CD14-positive monocyte (primary cell): ENCODE measurements at regions not wholly inside any gene's neighbourhood (a gene's known extent, or its start where the extent isn't known, plus 50 kb on each side); places are given as distances from the start of the nearest gene placed in this dataset.

ENCODE experiments used
- DNase-seq, 3 donors: peaks; one replicate each; pipeline ENCODE4 v3.0.0-alpha.2; 2011 to 2022
- H2AFZ ChIP-seq: 2 replicates; pipeline ENCODE4 v1.6.0; 2012; ENCODE audit warnings: mild to moderate bottlenecking, low read depth, low read length, inconsistent platforms; ENCODE audit not compliant: insufficient read depth, poor library complexity, severe bottlenecking
- H3K27ac ChIP-seq, 2 donors: 1 replicate in 1 of 2; 2 replicates in 1 of 2; pipeline ENCODE4 v1.5.1; 2012 to 2013; ENCODE audit warnings: low read length in 2 of 2, control low read depth in 1 of 2, inconsistent platforms in 1 of 2, low read depth in 1 of 2, mild to moderate bottlenecking in 1 of 2
- H3K27me3 ChIP-seq, 2 donors: one replicate each; pipeline versions ENCODE4 v1.6.0 to v1.6.1; 2011 to 2013; ENCODE audit warnings: low read length in 2 of 2; ENCODE audit not compliant: control insufficient read depth in 2 of 2, insufficient read depth in 2 of 2
- H3K36me3 ChIP-seq, 2 donors: replicated peaks in 1 of 2; 1 replicate in 1 of 2; 2 replicates in 1 of 2; pipeline versions ENCODE4 v1.5.1 to v1.6.1; 2012 to 2013; ENCODE audit warnings: low read length in 2 of 2, control low read depth in 1 of 2, inconsistent platforms in 1 of 2, mild to moderate bottlenecking in 1 of 2; ENCODE audit not compliant: insufficient read depth in 2 of 2, control insufficient read depth in 1 of 2
- H3K4me1 ChIP-seq, 2 donors: 1 replicate in 1 of 2; 2 replicates in 1 of 2; pipeline versions ENCODE4 v1.5.1 to v1.6.1; 2012 to 2013; ENCODE audit warnings: low read length in 2 of 2, control low read depth in 1 of 2, inconsistent platforms in 1 of 2, mild to moderate bottlenecking in 1 of 2, moderate library complexity in 1 of 2; ENCODE audit not compliant: insufficient read depth in 2 of 2, control insufficient read depth in 1 of 2
- H3K4me2 ChIP-seq: replicated peaks from 2 replicates; pipeline ENCODE3; 2012; ENCODE audit warnings: low read length, moderate library complexity, mild to moderate bottlenecking; ENCODE audit not compliant: poor library complexity, severe bottlenecking; ENCODE audit errors: extremely low read depth
- H3K4me3 ChIP-seq, 3 experiments: fragments of 200-600 bp in 1 of 3; sonication (generic) in 1 of 3; replicated peaks in 1 of 3; 1 replicate in 2 of 3; 2 replicates in 1 of 3; pipeline ENCODE4 v1.5.1; 2011 to 2013; ENCODE audit warnings: low read length in 3 of 3, mild to moderate bottlenecking in 3 of 3, control low read depth in 2 of 3, low read depth in 2 of 3, inconsistent platforms in 1 of 3, moderate library complexity in 1 of 3
- H3K79me2 ChIP-seq: 2 replicates; pipeline ENCODE4 v1.6.0; 2012; ENCODE audit warnings: mild to moderate bottlenecking, control low read depth, inconsistent platforms, low read length, moderate library complexity; ENCODE audit not compliant: insufficient read depth
- H3K9ac ChIP-seq: 2 replicates; pipeline ENCODE4 v1.6.0; 2017; ENCODE audit warnings: low read length, mild to moderate bottlenecking; ENCODE audit not compliant: insufficient read depth, poor library complexity, severe bottlenecking
- H3K9me3 ChIP-seq, 2 donors: replicated peaks in 1 of 2; 1 replicate in 1 of 2; 2 replicates in 1 of 2; pipeline versions ENCODE4 v1.5.1 to v1.6.1; 2012 to 2013; ENCODE audit warnings: low read length in 2 of 2, control low read depth in 1 of 2; ENCODE audit not compliant: control insufficient read depth in 1 of 2, insufficient read depth in 1 of 2
- H4K20me1 ChIP-seq: 2 replicates; pipeline ENCODE4 v1.6.0; 2012; ENCODE audit warnings: mild to moderate bottlenecking, low read length, control low read depth, moderate library complexity; ENCODE audit not compliant: insufficient read depth
- H3K27ac Mint-ChIP-seq, 7 donors: one replicate each; pipeline ENCODE4 v1.8.0; 2020; ENCODE audit warnings: mild to moderate bottlenecking in 7 of 7, mixed read lengths in 7 of 7, moderate library complexity in 6 of 7, inconsistent platforms in 2 of 7
- H3K27me3 Mint-ChIP-seq, 3 donors: one replicate each; pipeline ENCODE4 v1.8.0; 2021 to 2022; ENCODE audit warnings: low read depth in 3 of 3, mild to moderate bottlenecking in 3 of 3, mixed read lengths in 3 of 3, moderate library complexity in 3 of 3, inconsistent platforms in 1 of 3
- H3K36me3 Mint-ChIP-seq, 2 donors: one replicate each; pipeline ENCODE4 v1.8.0; 2020; ENCODE audit warnings: mixed read lengths in 2 of 2, inconsistent platforms in 1 of 2, mild to moderate bottlenecking in 1 of 2
- H3K4me1 Mint-ChIP-seq: one replicate; pipeline ENCODE4 v1.8.0; 2020; ENCODE audit warnings: mild to moderate bottlenecking, mixed read lengths
- H3K4me3 Mint-ChIP-seq, 2 donors: one replicate each; pipeline ENCODE4 v1.8.0; 2020; ENCODE audit warnings: mild to moderate bottlenecking in 2 of 2, mixed read lengths in 2 of 2, moderate library complexity in 1 of 2
- H3K9me3 Mint-ChIP-seq, 7 donors: one replicate each; pipeline ENCODE4 v1.8.0; 2020 to 2022; ENCODE audit warnings: mixed read lengths in 7 of 7, mild to moderate bottlenecking in 6 of 7, moderate library complexity in 6 of 7, inconsistent platforms in 2 of 7
- CTCF ChIP-seq: fragments of 200-600 bp; IDR thresholded peaks from one replicate; pipeline ENCODE4 v1.8.0; 2022; ENCODE audit warnings: antibody characterized with exemption, mild to moderate bottlenecking
- WGBS: methylation state at CpG from one replicate; pipeline ENCODE4 v1.1.5; 2013; ENCODE audit warnings: missing lambda C conversion rate; ENCODE audit not compliant: insufficient coverage; 5-methylcytosine and 5-hydroxymethylcytosine counted together
- intact Hi-C, 2 donors: fragments of 100-400 bp; cut with micrococcal nuclease; formaldehyde crosslinking; loops; one replicate each; pipeline versions ENCODE4 v1.15.0 to v1.15.1; 2023

DNA sequence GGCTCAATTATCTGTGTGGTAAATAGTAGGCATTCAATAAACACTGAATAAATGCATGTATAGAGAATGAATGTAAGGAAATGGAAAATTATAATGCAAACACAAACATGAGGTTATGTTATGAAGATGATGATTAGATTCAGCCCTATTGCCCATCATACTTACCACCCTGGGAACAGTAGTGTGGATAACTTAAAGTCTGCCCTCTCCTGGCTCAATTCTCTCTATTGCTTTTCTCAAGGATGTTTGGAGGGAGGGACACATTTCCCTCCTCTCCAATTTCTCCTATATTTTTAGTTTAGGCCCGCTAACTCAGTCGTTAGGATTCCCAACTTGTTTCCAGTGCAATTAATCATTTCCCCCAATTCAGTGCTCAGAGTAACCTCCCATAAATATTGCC, 101.5 kb upstream of the TNR start:
- H4K20me1 ChIP-seq = no peaks in the 10 kb centered on the region
- peaks cover 8% of the 10 kb centered on the region for H3K4me1 Mint-ChIP-seq
- intact Hi-C loops = no loop called here
- no peaks in the 10 kb centered on the region for H3K36me3 ChIP-seq
- no peak for TF ChIP-seq CTCF
- DNase-seq = no peak
- H3K4me2 ChIP-seq = no peak overlapping the region
- H3K9ac ChIP-seq = no peak overlapping the region
- no peaks in the 10 kb centered on the region for H3K9me3 ChIP-seq
- H3K4me3 ChIP-seq = no peak overlapping the region
- H3K27ac ChIP-seq = no peak overlapping the region
- no peak overlapping the region for H3K27ac Mint-ChIP-seq
- no peaks in the 10 kb centered on the region for H3K36me3 Mint-ChIP-seq
- no peak overlapping the region for H2AFZ ChIP-seq
- H3K27me3 Mint-ChIP-seq = peaks cover 0 to 2% (median 0%) of the 10 kb centered on the region in 3 donors
- H3K79me2 ChIP-seq = no peaks in the 10 kb centered on the region
- WGBS = 100% methylated on average over 2 of the region's 2 CpGs
- H3K4me1 ChIP-seq = no peaks in the 10 kb centered on the region
- H3K27me3 ChIP-seq = no peaks in the 10 kb centered on the region
- H3K9me3 Mint-ChIP-seq = peaks cover 0 to 12% (median 2%) of the 10 kb centered on the region in 7 donors
- H3K4me3 Mint-ChIP-seq = no peak overlapping the region

GRCh38 chr1:175842550-175842949, 99.2 kb upstream of the TNR start:
- H3K36me3 ChIP-seq = no peaks in the 10 kb centered on the region
- H3K79me2 ChIP-seq = no peaks in the 10 kb centered on the region
- H3K27ac ChIP-seq = no peak overlapping the region
- H3K4me3 ChIP-seq = no peak overlapping the region
- no peak for DNase-seq
- Mint-ChIP-seq H3K27me3 (peaks cover 0 to 7% (median 4%) of the 10 kb centered on the region in 3 donors), H3K27ac (no peak overlapping the region), H3K4me1 (peaks cover 8% of the 10 kb centered on the region), H3K36me3 (no peaks in the 10 kb centered on the region), H3K4me3 (no peak overlapping the region), H3K9me3 (peaks cover 0 to 12% (median 2%) of the 10 kb centered on the region in 7 donors)
- H3K27me3 ChIP-seq = no peaks in the 10 kb centered on the region
- no peak overlapping the region for H3K9ac ChIP-seq
- no peak for TF ChIP-seq CTCF
- WGBS = no CpG with 5 or more reads among the region's 1 CpG
- no peaks in the 10 kb centered on the region for H4K20me1 ChIP-seq
- H3K4me1 ChIP-seq = no peaks in the 10 kb centered on the region
- H2AFZ ChIP-seq = no peak overlapping the region
- no peaks in the 10 kb centered on the region for H3K9me3 ChIP-seq
- no peak overlapping the region for H3K4me2 ChIP-seq
- intact Hi-C loops = no loop called here
